Tibial nerve (tissue), 4 donors: ENCODE measurements at regions not wholly inside any gene's neighbourhood (a gene's known extent, or its start where the extent isn't known, plus 50 kb on each side); places are given as distances from the start of the nearest gene placed in this dataset.
"Not testable (repeated sequence)": the region's sequence is repeated elsewhere in the genome, so short reads cannot be mapped to it uniquely, and the experiment has no call there.

Experiments used
- DNase-seq, 2 donors: peaks; one replicate each; pipeline ENCODE4 v3.0.0-alpha.2; 2019; ENCODE audit warnings: low spot score in 2 of 2
- H3K27ac ChIP-seq, 4 donors: fragments of 200-600 bp; sonication (generic) in 3 of 4; one replicate each; pipeline ENCODE4 v1.5.1; 2017 to 2019; ENCODE audit warnings: mild to moderate bottlenecking in 1 of 4
- H3K27me3 ChIP-seq, 2 donors: fragments of 200-600 bp; sonication (generic) in 1 of 2; one replicate each; pipeline versions ENCODE4 v1.5.1 to v1.6.0; 2017 to 2019
- H3K36me3 ChIP-seq, 3 donors: fragments of 200-600 bp; sonication (generic); one replicate each; pipeline ENCODE4 v1.5.1; 2018 to 2019
- H3K4me1 ChIP-seq, 4 donors: fragments of 200-600 bp; sonication (generic) in 3 of 4; one replicate each; pipeline ENCODE4 v1.5.1; 2017 to 2019
- H3K4me3 ChIP-seq, 4 donors: fragments of 200-600 bp; sonication (generic) in 3 of 4; one replicate each; pipeline ENCODE4 v1.5.1; 2017 to 2019; ENCODE audit warnings: mild to moderate bottlenecking in 1 of 4, moderate library complexity in 1 of 4
- H3K9me3 ChIP-seq, 4 donors: fragments of 200-600 bp; sonication (generic) in 3 of 4; one replicate each; pipeline ENCODE4 v1.5.1; 2017 to 2019
- CTCF ChIP-seq, 5 experiments: fragments of 200-600 bp in 3 of 5; fragments of 450-650 bp in 2 of 5; sonication (generic) in 3 of 5; IDR thresholded peaks; one replicate each; pipeline ENCODE4 v1.5.1; 2016 to 2019; ENCODE audit warnings: antibody characterized with exemption in 5 of 5, mild to moderate bottlenecking in 3 of 5, moderate library complexity in 2 of 5
- EP300 ChIP-seq, 2 donors: sonication (generic); formaldehyde crosslinking; IDR thresholded peaks; one replicate each; pipeline ENCODE4 v1.6.1; 2017; ENCODE audit warnings: antibody characterized with exemption in 2 of 2, mild to moderate bottlenecking in 1 of 2
- POLR2A ChIP-seq, 2 donors: fragments of 450-650 bp; IDR thresholded peaks; one replicate each; pipeline ENCODE4 v1.6.1; 2017; ENCODE audit warnings: antibody characterized with exemption in 2 of 2, mild to moderate bottlenecking in 2 of 2, moderate library complexity in 2 of 2
- WGBS, 2 donors: methylation state at CpG; one replicate each; pipeline ENCODE4 v1.1.5; 2018; 5-methylcytosine and 5-hydroxymethylcytosine counted together

- H3K4me1 ChIP-seq, H3K9me3 ChIP-seq, H3K27ac ChIP-seq, H3K27me3 ChIP-seq, DNase-seq, H3K4me3 ChIP-seq: not testable (repeated sequence)
- 82 to 93% methylated on average over 4 of the region's 4 CpGs for WGBS, 2 donors
- peaks cover 0 to 39% (median 0%) of the 10 kb centered on the region in 3 donors for H3K36me3 ChIP-seq
Observed at GRCh38 chr22:22296047-22296446, 51.5 kb downstream of the VPREB1 start.

- H3K27ac ChIP-seq = peak overlapping the region; percentile 33 to 88 (median 78)
- H3K9me3 ChIP-seq = not testable (repeated sequence)
- H3K36me3 ChIP-seq = peaks cover 0 to 26% (median 0%) of the 10 kb centered on the region in 3 donors
Observed at GRCh38 chr22:22297159-22297793, 52.7 kb downstream of the VPREB1 start.

GRCh38 chr22:22297794-22298653 is 53.4 kb downstream of the VPREB1 start:
- Histone ChIP-seq H3K36me3 (peaks cover 0 to 19% (median 0%) of the 10 kb centered on the region in 3 donors), H3K4me3 (peak overlapping the region; percentile 60 to 89 (median 75)), H3K27ac (peak overlapping the region; percentile 33 to 88 (median 85))
- not testable (repeated sequence) for H3K4me1 ChIP-seq, H3K9me3 ChIP-seq, H3K27me3 ChIP-seq
- peak in 1 of 2 donors; percentile 23 for DNase-seq
- TF ChIP-seq CTCF (IDR thresholded peaks at IDR 0.05) (peak in 3 of 5 experiments; percentile 6 to 37 (median 8)), POLR2A (IDR thresholded peaks at IDR 0.05) (peak in 1 of 2 donors; percentile 54), EP300 (IDR thresholded peaks at IDR 0.05) (peak in 1 of 2 donors; percentile 48)
- 1% methylated on average over 21 to 70 of the region's 72 CpGs for WGBS, 2 donors

More at GRCh38 chr22:22297159-22297793, 52.7 kb downstream of the VPREB1 start:
- H3K27me3 ChIP-seq, H3K4me1 ChIP-seq, DNase-seq: not testable (repeated sequence)
- 0% methylated on average over 4 to 8 of the region's 28 CpGs for WGBS, 2 donors
- H3K4me3 ChIP-seq = peak overlapping the region; percentile 45 to 79 (median 66)

GRCh38 chr22:22298654-22299009 is 54.0 kb downstream of the VPREB1 start:
- not testable (repeated sequence) for H3K4me1 ChIP-seq, H3K27me3 ChIP-seq, H3K9me3 ChIP-seq, DNase-seq
- Histone ChIP-seq H3K36me3 (peaks cover 0 to 13% (median 0%) of the 10 kb centered on the region in 3 donors), H3K4me3 (peak overlapping the region; percentile 60 to 89 (median 75)), H3K27ac (peak overlapping the region in 3 of 4 donors; percentile 84 to 88 (median 86))
- 13 to 21% methylated on average over 4 of the region's 6 CpGs for WGBS, 2 donors

GRCh38 chr22:22300511-22300910 is 55.9 kb downstream of the VPREB1 start:
- H3K27ac ChIP-seq, H3K27me3 ChIP-seq, H3K4me1 ChIP-seq, DNase-seq, H3K9me3 ChIP-seq, H3K4me3 ChIP-seq: not testable (repeated sequence)
- WGBS, 2 donors = 81 to 85% methylated on average over 5 of the region's 5 CpGs
- peaks cover 0 to 12% (median 0%) of the 10 kb centered on the region in 3 donors for H3K36me3 ChIP-seq

- 88 to 95% methylated on average over 1 of the region's 1 CpG for WGBS, 2 donors
- not testable (repeated sequence) for DNase-seq
Observed at GRCh38 chr22:22300946-22301345, 56.4 kb downstream of the VPREB1 start.

GRCh38 chr22:22316589-22316988 is 72.0 kb downstream of the VPREB1 start:
- Histone ChIP-seq H3K4me3 (no peak overlapping the region), H3K27ac (no peak overlapping the region), H3K27me3 (no peaks in the 10 kb centered on the region), H3K4me1 (no peaks in the 10 kb centered on the region), H3K9me3 (no peaks in the 10 kb centered on the region), H3K36me3 (peaks cover 0 to 60% (median 0%) of the 10 kb centered on the region in 3 donors)
- no peak for DNase-seq
- TF ChIP-seq CTCF (IDR thresholded peaks at IDR 0.05) (no peak), EP300 (IDR thresholded peaks at IDR 0.05) (no peak), POLR2A (IDR thresholded peaks at IDR 0.05) (no peak)
- 94 to 98% methylated on average over 2 of the region's 2 CpGs for WGBS, 2 donors

More at GRCh38 chr22:22300946-22301345, 56.4 kb downstream of the VPREB1 start:
- not testable (repeated sequence) for H3K4me1 ChIP-seq, H3K27ac ChIP-seq, H3K27me3 ChIP-seq, H3K4me3 ChIP-seq, H3K9me3 ChIP-seq
- H3K36me3 ChIP-seq = peaks cover 0 to 17% (median 0%) of the 10 kb centered on the region in 3 donors
